ENCODE measurements at regions not wholly inside any gene's neighbourhood (a gene's known extent, or its start where the extent isn't known, plus 50 kb on each side); places are given as distances from the start of the nearest gene placed in this dataset.

DNA sequence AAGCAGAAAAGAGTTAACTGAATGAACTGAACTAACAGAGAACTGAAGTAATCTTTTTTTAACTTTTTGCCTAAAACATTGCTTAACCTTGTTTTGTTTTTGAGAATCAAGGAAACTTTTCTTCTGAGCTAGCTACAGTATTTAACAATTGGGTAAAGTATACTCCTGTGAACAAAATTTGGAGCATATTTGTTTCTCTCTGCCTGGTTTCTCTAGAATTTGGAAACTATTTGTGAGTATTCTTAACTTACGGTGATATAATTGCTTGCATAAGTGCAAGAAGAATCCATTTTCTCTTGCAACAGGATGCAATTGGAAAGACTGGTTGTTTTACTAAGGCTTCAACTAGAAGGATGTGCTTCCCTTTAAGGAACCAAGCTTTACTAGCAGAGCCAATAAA, 65.9 kb upstream of the FAM98A start:
- no peaks in the 10 kb centered on the region for H3K79me2 ChIP-seq (ENCODE audit: control insufficient read depth in 1 of 2, insufficient read depth in 2 of 2, low read length in 2 of 2)
- H3K23me2 ChIP-seq (ENCODE audit: low read depth, low read length): no peaks in the 10 kb centered on the region
- no peak overlapping the region for H2BK120ac ChIP-seq (replicated peaks; ENCODE audit: low read depth, low read length)
- H3K18ac ChIP-seq (ENCODE audit: extremely low read depth, low read length): no peak overlapping the region
- ChIA-PET CTCF (ENCODE audit: partially characterized antibody) (interaction anchor here (1.1 kb wide), 1 partner anchor 9 kb away, joined by 3 read pairs; no protein-coding TSS in a partner anchor), POLR2A (ENCODE audit: partially characterized antibody) (no interaction called here)
- WGBS, 2 experiments (ENCODE audit: extremely low coverage in 1 of 2, insufficient coverage in 1 of 2, insufficient read length in 1 of 2, insufficient replicate concordance in 2 of 2, low coverage in 1 of 2, low lambda C conversion rate in 2 of 2, missing lambda C conversion rate in 1 of 2): 95% methylated on average over 1 of the region's 1 CpG; no CpG with 5 or more reads in 1 of the 2 experiments
- H2BK12ac ChIP-seq (ENCODE audit: low read depth, low read length): no peak overlapping the region
- H2BK20ac ChIP-seq (ENCODE audit: low read length): no peak overlapping the region
- peaks cover 0 to 20% (median 7%) of the 10 kb centered on the region in 4 experiments; a peak in 3 of 8 replicates for H3K36me3 ChIP-seq (ENCODE audit: control insufficient read depth in 2 of 4, insufficient read depth in 4 of 4, low read length in 3 of 4)
- H3K4me1 ChIP-seq (replicated peaks in 1 of 4; ENCODE audit: control insufficient read depth in 3 of 4, insufficient read depth in 4 of 4, low read length in 3 of 4): peaks cover 0 to 3% (median 0%) of the 10 kb centered on the region in 4 experiments; a peak in 1 of 7 replicates
- FAIRE-seq (no peak), DNase-seq (ENCODE audit: low read depth in 1 of 2, low spot score in 2 of 2) (no peak)
- H3K14ac ChIP-seq (ENCODE audit: insufficient read length): no peak overlapping the region
- no peak overlapping the region for H2AK5ac ChIP-seq (ENCODE audit: low read depth, low read length)
- H2BK5ac ChIP-seq (ENCODE audit: low read depth, low read length): no peak overlapping the region
- no peak overlapping the region for H3K4ac ChIP-seq (replicated peaks; ENCODE audit: insufficient read length, low read depth, low read length)
- H3K4me2 ChIP-seq (ENCODE audit: insufficient read depth in 1 of 2, low read depth in 2 of 2, low read length in 2 of 2): no peak overlapping the region
- H3K79me1 ChIP-seq (ENCODE audit: low read depth, low read length): no peaks in the 10 kb centered on the region
- no peak overlapping the region for H3K27ac ChIP-seq (ENCODE audit: low read depth, low read length)
- H3K27me3 ChIP-seq (replicated peaks in 1 of 4; ENCODE audit: control insufficient read depth in 3 of 4, extremely low read depth in 1 of 4, insufficient read depth in 3 of 4, low read length in 3 of 4): peaks cover 0 to 1% (median 0%) of the 10 kb centered on the region in 4 experiments; a peak in 1 of 7 replicates
- no peak overlapping the region for H3K9ac ChIP-seq (replicated peaks in 1 of 4; ENCODE audit: extremely low read depth in 1 of 4, low read depth in 3 of 4, low read length in 3 of 4)
- no peak overlapping the region for H4K91ac ChIP-seq (replicated peaks; ENCODE audit: insufficient read length, low read length)
- no peak for TF ChIP-seq SIRT6 (IDR thresholded peaks at IDR 0.05; ENCODE audit: low read length)
- no peak for TF ChIP-seq HDAC6 (IDR thresholded peaks at IDR 0.05; ENCODE audit: low read depth, low read length)
- no peak for TF ChIP-seq GTF2F1 (IDR thresholded peaks at IDR 0.05; ENCODE audit: borderline replicate concordance, low read depth, low read length)
- TF ChIP-seq, protein P1, sequence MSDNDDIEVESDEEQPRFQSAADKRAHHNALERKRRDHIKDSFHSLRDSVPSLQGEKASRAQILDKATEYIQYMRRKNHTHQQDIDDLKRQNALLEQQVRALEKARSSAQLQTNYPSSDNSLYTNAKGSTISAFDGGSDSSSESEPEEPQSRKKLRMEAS (IDR thresholded peaks at IDR 0.05): no peak
- TF ChIP-seq CHD2 (IDR thresholded peaks at IDR 0.05; ENCODE audit: low read length): no peak
- TF ChIP-seq TCF12 (IDR thresholded peaks at IDR 0.05; ENCODE audit: low read depth, low read length): no peak
- H3K23ac ChIP-seq (ENCODE audit: insufficient read length): no peak overlapping the region
- H3K9me3 ChIP-seq (ENCODE audit: insufficient read depth in 2 of 2, low read depth in 1 of 2, low read length in 1 of 2): peaks cover 17 to 18% of the 10 kb centered on the region in 2 experiments
- H2BK15ac ChIP-seq (ENCODE audit: low read length): no peak overlapping the region
- no peak overlapping the region for H3K56ac ChIP-seq (replicated peaks; ENCODE audit: insufficient read length, low read depth, low read length)
- no peaks in the 10 kb centered on the region for H4K20me1 ChIP-seq (replicated peaks in 1 of 2; ENCODE audit: control insufficient read depth in 1 of 2, insufficient read depth in 2 of 2, low read length in 2 of 2)
- no peak overlapping the region for H2AFZ ChIP-seq (ENCODE audit: low read length)
- H3K4me3 ChIP-seq (ENCODE audit: extremely low read depth in 1 of 4, insufficient read depth in 2 of 4, low read depth in 3 of 4, low read length in 4 of 4): no peak overlapping the region
- no peak overlapping the region for H4K5ac ChIP-seq (ENCODE audit: insufficient read length, low read depth, low read length)
- H4K8ac ChIP-seq (ENCODE audit: extremely low read depth, insufficient read depth, low read length): no peak overlapping the region

Measured in H1 (cell line).